T-helper 9 cell (primary cell): ENCODE measurements at regions not wholly inside any gene's neighbourhood (a gene's known extent, or its start where the extent isn't known, plus 50 kb on each side); places are given as distances from the start of the nearest gene placed in this dataset.
"Not testable (repeated sequence)": the region's sequence is repeated elsewhere in the genome, so short reads cannot be mapped to it uniquely, and the experiment has no call there.

Experiments
- DNase-seq: peaks from one replicate; pipeline ENCODE4 v3.0.0-alpha.2; 2020

DNA sequence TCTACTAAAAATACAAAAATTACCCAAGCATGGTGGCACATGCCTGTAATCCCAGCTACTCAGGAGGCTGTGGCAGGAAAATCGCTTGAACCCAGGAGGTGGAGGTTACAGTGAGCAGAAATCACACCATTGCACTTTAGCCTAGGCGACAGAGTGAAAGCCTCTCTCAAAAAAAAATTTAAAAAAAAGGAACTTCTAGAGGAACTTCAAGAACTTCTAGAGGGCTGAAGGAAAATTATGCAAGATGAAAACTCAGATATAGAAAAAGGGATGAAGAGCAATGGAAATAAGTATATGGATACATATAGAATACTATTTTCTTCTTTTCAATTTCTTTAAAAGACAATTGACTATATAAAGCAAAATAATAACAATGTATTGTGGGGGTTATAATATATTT is 51.2 kb upstream of the PRR5 start:
- no peak for DNase-seq

DNA sequence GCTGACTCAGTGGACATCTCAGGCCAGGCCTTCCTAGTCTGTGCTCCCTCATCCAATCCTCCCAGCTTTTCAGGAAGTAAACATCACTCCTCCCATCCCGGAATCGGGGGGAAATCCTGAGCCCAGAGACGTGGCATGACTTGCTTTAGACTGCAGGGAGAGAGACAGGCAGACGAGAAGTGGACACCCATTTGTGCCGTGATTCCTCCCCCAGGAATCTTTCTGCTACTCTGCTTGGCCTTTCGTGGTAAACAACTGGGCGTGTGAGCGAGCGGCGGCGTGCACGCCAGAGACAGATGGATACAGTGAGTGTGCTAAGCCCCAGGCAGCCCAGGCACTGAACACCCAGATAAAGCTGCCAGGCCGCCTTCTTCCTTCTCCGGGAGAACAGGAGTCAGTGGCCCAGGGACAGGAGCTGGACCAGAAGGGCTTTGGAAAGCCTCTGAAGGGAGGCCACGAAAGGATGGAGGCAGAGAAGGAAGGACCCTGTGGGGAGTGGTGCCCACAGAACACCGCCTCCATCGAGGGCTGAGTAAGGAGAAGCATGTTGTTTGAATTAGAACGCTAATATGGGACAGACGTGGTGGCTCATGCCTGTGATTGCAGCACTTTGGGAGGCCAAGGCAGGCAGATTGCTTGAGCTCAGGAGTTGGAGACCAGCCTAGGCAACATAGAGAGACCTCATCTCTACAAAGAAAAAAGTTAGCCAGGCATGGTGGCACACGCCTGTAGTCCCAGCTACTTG is 53.0 kb upstream of the PRR5 start:
- DNase-seq, result no peak

DNA sequence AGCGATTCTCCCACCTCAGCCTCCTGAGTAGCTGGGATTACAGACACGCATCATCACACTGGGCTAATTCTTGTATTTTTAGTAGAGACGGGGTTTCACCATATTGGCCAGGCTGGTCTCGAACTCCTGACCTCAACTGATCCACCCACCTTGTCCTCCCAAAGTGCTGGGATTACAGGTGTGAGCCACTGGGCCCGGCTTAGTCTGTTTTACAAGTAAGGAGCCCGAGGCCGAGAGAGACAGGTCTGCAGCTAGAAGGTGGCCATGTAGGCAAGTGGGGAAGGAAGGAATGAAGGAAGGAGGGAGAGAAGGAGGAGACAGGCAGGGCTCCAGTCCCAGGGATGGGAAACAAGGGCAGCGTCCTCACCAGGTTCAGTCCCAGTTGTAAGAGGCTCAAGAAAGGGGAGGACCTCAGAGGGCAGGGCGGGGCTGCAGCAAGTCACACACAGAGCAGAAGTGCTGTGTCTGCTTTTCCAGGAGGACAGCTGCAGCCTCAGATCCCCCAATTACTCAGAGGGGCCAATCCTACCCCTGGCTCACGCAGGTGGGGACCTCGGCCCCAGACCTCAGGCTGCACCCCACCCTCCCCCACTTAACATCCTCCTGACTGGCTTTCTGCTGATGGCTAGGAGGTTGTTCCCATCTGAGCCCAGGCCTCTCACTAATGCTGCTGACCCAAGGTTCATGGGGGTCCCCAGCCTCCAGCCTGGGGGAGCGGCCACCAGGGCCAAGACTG is 53.8 kb upstream of the PRR5 start:
- DNase-seq, result no peak

DNA sequence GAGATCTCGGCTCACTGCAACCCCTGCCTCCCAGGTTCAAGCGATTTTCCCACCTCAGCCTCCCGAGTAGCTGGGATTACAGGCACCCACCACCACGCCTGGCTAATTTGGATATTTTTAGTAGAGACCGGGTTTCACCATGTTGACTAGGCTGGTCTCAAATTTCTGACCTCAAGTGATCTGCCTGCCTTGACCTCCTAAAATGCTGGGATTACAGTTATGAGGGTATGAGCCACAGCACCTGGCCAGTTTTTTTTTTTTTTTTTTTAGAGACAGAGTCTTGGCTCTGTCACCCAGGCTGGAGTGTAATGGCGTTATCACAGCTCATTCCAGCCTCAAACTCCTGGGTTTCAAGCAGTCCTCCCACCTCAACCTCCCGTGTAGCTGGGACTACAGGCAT is 54.9 kb upstream of the PRR5 start:
- no peak for DNase-seq

DNA sequence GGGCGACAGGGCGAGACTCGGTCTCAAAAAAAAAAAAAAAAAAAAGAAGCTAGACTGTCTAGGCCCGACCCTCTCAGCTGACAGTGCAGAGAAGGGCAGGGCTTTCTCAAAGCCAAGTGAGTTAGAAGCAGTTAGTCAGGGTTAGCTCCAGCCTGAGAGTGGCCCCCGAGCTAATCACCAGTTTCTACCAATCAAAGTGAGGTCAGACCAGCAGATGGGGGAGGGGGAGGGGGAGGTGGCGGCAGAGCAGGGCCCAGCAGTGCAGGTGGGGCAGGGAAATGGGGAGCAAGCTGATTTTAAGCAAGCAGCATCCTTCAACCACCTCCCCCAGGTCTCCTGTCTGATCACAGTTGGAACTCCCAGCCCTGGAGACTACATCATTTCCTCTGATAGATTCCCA is 55.3 kb upstream of the PRR5 start:
- DNase-seq, result no peak

DNA sequence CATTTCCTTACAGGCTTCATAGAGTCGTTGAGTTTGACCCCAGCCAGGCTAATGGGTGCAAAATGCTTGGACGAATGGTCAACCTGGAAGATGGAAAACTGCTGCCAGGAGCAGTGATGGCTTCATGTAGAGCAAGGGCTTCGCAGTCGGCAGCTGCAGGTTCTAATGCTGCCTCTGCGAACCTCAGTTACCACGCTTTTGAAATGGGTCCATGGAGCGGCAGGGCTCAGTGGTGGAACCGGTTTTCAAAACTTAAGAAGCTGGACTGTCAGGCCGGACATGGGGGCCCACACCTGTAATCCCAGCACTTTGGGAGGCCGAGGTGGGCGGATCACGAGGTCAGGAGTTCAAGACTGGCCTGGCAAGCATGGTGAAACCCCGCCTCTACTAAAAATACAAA is 55.9 kb upstream of the PRR5 start:
- no peak for DNase-seq

DNA sequence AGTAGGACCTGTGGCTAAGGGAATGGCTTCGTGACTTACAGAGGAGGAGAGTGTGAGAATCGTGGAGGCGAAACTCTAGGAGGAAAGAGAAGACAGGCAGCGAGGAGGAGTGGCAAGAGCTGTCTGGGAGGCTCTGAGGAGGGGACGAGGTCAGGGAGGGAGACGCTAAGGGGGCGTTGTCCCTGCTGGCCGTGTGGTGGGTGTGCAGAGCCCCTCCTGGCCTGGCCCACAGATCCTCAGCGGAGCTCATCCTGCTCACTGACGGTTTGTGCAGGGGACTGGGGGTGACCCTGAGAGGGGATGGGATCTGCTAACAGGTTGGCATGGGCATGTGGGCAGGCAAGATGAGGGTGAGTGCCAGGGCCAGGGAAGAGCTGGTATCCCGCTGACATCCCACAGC is 56.5 kb upstream of the PRR5 start:
- no peak for DNase-seq

DNA sequence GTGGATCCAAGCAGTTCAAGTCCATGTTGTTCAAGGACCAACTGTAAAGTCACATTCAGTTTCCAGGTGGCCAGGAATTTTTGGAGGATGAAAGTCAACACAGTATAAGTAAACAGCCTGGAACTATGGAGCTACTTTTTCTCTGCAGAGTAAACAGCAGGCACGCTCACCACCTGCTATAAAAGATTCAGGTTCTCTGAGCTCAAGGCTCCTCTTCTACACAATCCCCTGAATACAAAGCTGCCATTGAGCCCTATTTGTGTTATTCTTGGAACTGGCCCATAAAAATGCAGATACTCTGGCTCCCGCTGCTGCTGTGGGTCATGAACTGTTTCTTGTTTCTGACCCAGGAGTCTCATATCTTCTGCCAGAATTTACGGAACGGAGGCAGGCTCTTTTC is 56.9 kb upstream of the PRR5 start:
- no peak for DNase-seq

DNA sequence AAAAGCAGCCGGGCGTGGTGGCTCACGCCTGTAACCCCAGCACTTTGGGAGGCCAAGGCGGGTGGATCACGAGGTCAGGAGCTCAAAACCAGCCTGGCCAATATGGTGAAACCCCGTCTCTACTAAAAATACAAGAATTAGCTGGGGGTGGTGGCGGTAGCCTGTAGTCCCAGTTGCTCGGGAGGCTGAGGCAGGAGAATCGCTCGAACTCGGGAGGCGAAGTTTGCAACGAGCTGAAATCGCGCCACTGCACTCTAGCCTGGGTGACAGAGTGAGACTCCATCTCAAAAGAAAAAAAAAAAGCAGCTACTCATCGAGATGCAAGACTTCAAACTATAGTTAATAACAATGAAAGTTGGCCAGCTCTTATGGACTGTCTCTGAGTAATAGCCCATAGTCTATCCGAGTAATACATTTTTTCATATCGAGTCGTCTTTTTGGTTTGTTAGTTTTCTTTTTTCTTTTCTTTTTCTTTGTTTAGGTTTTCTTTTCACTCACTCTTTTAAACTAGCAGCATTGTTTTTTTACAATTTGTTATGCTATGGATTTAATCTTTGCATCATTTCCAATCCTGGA is 58.4 kb upstream of the PRR5 start:
- not testable (repeated sequence) for DNase-seq

DNA sequence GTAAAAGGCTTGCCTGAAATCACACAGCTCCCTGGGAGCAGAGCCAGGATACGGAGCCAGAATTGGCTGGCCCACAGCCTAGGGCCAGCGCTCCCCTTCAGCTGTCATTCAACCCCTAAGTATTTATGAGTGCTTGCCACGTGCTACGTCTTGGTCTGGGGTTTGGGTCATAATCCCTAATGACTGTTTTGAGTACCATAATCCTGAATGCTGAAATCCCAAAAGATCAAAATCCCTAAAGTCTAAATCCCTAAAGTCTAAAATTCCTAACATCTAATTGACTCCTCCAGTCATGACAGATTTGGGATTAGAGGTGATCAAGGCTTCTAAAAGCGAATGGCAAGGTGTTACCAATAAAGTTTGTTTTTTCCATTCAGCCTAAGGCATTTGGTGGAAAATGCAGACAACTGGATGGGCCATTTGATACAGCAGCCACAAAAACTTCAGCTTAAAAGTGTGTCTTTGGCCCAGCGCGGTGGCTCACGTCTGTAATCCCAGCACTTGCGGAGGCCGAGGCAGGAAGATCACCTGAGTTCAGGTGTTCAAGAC is 59.8 kb upstream of the PRR5 start:
- no peak for DNase-seq

DNA sequence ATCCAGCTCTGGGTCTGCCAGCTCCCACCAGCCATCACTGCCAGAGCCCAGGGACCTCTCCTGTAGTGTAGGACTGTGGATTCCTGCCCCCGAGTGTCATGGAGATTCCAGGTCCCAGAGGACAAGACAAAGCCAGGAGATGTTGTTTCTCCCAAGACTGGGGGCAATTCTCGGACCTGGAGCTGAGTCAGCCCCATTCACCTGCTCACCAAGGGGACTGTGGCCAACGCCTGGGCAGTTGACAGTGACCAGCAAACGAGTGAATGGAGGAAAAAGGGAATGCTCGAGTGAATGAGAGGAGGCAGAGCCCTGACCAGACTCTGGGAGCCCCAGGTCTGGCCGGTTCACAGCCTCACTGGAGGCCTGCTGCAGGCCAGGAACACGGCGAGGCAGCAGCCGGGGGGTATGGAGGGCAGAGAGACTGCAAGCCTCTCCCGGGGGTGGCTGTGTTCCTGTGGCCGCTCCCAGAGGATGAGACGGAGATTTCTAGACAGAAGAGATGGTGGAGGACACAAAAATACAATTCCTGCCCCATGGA is 61.3 kb upstream of the PRR5 start:
- DNase-seq, result no peak

DNA sequence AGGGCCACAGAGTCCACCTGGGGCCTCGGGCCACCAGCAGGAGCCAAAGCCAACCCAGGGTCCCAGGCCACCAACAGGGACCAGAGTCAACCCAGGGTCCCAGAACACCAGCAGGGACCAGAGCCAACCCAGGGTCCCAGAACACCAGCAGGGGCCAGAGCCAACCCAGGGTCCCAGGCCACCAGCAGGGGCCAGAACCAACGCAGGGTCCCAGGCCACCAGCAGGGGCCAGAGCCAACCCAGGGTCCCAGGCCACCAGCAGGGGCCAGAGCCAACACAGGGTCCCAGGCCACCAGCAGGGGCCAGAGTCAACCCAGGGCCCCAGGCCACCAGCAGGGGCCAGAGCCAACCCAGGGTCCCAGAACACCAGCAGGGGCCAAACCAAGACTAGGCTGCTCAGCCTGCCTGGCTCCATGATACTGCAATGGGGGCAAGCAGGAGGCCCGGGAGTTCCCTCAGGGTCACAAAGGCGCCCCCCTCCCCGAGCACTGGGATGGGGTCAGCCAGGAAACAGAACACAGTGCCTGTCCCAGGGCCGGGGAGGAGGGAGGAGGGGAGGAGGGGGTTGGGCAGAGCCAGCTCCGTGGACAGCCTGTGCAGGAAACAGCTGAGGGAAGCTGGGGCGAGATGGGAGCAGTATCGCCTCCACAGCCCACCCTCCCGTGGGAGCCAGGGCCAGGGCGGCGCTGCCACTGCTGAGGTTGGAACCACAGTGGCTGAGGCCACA is 62.0 kb upstream of the PRR5 start:
- no peak for DNase-seq

DNA sequence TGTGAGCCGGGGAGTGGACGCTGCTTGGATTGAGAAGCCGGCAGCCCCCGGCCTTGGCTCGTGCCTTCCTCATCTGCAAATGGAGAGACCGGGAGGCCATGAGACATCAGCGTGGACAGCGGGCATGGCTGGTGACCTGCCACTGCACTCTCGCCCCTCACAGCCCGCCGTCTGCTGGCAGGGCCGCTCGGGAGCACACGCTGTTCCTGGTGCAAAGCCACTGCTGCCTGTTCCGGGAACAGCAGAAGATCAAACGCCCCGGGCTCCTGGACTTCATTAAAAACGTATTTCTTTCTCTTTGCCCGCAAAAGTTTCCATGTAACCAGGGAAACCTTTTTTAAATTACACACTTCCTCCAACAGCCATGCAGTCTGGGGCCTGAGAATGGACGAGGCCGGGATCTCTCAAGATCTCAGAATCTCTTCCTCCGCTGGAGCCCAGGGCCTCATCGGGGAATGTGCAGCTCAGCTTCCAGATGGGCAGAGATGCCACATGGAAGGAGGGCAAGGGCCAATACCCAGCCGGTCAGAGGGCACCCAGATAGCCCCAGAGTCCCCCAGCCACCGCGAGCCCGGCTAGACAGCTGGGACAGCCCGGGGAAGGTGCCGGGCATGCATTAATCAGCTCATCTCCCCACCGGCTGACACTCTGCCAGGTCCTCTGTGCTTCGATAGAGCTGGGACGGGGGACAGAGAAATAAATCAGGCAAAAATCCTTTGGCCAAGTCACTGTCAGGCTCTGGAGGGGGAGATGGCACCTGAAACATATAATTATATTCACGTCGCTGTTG is 62.8 kb upstream of the PRR5 start:
- DNase-seq, result no peak

DNA sequence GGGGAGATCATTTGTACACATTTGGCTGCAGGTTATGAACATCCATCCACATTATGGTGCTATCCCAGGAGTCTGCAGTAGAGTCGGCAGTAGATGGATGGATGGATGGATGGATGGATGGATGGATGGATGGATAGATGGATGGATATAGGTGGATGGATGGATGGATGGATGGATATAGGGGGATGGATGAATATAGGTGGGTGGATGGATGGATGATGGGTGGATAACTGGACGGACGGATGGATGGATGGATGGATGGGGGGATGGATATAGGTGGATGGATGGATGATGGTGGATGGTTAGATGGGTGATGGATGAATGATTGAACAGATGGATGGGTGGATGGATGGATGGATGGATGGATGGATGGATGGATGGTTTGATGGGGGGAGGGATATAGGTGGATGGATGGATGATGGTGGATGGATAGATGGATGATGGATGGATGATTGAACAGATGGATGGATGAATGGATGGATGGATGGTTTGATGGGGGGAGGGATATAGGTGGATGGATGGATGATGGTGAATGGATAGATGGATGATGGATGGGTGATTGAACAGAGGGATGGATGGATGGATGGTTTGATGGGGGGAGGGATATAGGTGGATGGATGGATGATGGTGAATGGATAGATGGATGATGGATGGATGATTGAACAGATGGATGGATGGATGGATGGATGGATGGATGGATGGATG is 65.3 kb upstream of the PRR5 start:
- DNase-seq, result not testable (repeated sequence)

DNA sequence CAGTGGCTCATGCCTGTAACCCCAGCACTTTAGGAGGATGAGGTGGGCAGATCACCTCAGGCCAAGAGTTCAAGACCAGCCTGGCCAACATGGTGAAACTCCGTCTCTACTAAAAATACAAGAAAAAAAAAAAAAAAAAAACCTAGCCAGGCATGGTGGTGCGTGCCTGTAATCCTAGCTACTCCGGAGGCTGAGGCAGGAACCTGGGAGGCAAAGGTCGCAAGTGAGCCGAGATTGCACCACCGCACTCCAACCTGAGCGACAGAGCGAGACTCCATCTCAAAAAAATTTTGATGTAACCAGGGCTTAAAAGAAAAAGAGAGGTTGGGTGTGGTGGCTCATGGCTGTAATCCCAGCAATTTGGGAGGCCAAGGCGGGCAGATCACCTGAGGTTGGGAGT is 66.4 kb upstream of the PRR5 start:
- DNase-seq, result not testable (repeated sequence)

DNA sequence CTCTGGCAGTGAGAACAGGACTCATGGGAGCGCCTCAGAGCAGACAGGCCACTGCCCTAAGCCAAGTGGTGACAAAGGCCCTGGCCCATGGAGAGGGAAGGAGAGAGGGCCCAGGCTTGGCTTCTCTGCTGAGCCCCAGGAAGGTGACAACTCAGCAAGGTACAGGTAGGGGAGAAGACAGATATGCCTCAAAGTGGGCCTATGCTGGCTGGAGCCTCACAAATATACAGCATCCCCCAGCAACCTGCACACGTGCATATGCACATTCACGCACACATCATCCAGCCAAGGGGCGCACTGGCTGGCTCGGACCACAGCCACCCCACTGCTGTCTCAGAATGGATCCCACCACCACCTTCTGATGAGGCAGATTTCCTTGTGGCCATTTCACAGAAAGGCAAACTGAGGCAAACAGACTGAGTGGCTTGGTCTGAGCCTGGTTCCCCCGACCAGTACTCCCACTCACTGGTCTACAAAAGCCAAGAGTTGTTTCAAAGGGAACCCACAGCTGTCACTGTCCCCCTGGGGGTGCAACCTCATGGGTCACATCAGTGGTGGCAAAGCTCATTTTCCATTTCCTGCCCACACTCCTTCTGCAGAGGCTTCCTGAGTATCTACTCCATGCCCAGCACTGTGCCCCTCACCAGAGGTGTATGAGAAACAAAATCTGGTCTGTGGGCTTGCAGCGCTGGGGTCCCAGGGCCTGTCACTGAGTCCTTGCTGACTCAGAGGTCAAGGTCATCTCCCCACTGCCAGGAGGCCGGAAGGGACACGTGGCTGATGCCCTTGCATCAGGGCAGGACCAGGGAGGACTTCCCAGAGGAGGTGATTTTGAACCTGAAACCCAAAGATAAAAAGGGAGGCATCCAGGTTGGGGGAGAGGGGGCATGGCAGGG is 67.3 kb upstream of the PRR5 start:
- no peak for DNase-seq

DNA sequence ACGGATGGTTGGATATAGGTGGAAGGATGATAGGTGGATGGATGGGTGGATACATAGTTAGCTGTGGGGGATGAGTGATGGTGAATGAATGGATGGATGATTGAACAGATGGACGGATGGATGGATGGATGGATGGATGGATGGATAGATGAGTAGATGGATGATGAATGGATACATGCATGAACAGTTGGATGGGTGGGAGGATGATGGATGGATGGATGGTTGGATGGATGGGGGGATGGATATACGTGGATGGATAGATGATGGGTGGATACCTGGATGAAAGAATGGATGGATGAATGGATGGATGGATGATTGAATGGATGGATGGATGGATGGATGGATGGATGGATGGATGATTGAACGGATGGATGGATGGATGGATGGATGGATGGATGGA is 68.4 kb upstream of the PRR5 start:
- DNase-seq, result no peak

DNA sequence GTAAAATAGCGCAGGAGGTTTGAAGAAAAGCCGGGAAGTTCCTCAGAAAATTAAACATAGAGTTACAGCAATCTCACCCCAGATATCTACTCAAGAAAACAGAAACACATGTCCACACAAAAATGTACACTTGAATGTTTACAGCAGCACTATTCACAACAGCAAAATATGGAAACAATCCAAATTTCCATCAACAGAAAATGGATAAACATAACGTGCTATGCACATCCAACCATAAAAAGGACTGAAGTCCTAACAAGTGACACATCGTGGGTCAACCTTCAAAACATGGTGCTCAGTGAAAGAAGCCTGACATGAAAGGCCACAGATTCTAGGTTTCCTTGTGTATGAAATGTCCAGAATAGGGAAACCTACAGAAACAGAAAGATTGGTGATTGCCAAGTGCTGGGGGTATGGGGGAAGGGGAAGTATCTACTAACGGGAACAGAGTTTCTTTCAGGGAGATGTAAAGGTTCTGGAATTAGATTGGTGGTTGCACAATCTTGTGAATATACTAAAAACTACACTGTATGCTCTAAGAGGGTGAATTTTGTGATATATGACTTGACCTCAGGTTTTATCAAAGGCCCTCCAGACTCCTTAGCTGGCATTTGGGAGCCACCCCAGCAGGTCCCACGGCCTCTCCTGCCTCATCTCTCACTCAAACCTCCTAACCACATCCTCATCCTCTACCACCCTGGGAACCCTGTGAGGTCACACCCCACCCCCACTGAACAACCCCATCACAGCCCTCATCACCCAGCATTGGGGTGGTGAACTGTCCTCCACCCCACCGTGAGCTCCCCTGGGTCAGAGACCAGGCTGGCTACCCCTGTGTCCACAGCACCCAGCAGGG is 69.2 kb upstream of the PRR5 start:
- DNase-seq, result no peak

DNA sequence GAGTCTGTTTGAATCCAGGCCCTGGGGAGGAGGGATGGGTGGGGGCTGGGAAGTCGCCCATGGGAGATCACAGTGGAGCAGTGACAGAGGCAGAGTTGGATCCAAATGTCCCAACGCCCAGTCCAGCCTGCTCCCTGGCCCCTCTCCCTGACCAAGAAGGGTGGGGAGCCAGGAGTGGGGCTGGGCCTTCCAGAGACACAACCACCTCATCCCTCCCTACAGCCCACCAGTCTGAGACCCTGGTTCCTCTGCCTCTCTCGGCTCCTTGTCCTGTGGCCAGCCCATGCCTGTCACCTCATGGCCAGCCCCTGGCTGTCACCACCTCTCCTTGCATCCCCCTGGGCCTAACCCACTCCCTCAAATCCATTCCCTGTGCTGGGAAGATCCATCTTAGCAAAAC is 71.2 kb upstream of the PRR5 start:
- DNase-seq, result no peak
